ENCODE measurements at regions not wholly inside any gene's neighbourhood (a gene's known extent, or its start where the extent isn't known, plus 50 kb on each side); places are given as distances from the start of the nearest gene placed in this dataset.

GRCh38 chr2:35831385-35831784, 524.2 kb upstream of the CRIM1 start:
- ChIA-PET POLR2A (ENCODE audit: low non-redundant PET) (no interaction called here), CTCF (no interaction called here)
- TF ChIP-seq CTCF (conservative IDR thresholded peaks at IDR 0.05; ENCODE audit: low read depth) = no peak
- H3K27ac ChIP-seq = no peak overlapping the region
- DNase-seq (ENCODE audit: low spot score) = no peak

GRCh38 chr2:35830833-35831232, 524.7 kb upstream of the CRIM1 start:
- CTCF ChIA-PET = no interaction called here
- DNase-seq (ENCODE audit: low spot score) = no peak
- H3K27ac ChIP-seq = no peak overlapping the region
- POLR2A ChIA-PET (ENCODE audit: low non-redundant PET) = no interaction called here
- TF ChIP-seq CTCF (conservative IDR thresholded peaks at IDR 0.05; ENCODE audit: low read depth) = no peak

- no peak overlapping the region for H3K27ac ChIP-seq
- ChIA-PET POLR2A (ENCODE audit: low non-redundant PET) (no interaction called here), CTCF (no interaction called here)
- DNase-seq (ENCODE audit: low spot score) = no peak
- TF ChIP-seq CTCF (conservative IDR thresholded peaks at IDR 0.05; ENCODE audit: low read depth) = no peak
Observed at GRCh38 chr2:35827086-35827485, 528.5 kb upstream of the CRIM1 start.

GRCh38 chr2:35822716-35823115, 532.9 kb upstream of the CRIM1 start:
- no peak for DNase-seq (ENCODE audit: low spot score)
- H3K27ac ChIP-seq = no peak overlapping the region
- CTCF ChIA-PET = no interaction called here
- TF ChIP-seq CTCF (conservative IDR thresholded peaks at IDR 0.05; ENCODE audit: low read depth) = no peak
- POLR2A ChIA-PET (ENCODE audit: low non-redundant PET) = no interaction called here

GRCh38 chr2:35821675-35822074, 533.9 kb upstream of the CRIM1 start:
- no peak for TF ChIP-seq CTCF (conservative IDR thresholded peaks at IDR 0.05; ENCODE audit: low read depth)
- no peak overlapping the region for H3K27ac ChIP-seq
- ChIA-PET CTCF (no interaction called here), POLR2A (ENCODE audit: low non-redundant PET) (no interaction called here)
- DNase-seq (ENCODE audit: low spot score) = no peak

- POLR2A ChIA-PET (ENCODE audit: low non-redundant PET) = no interaction called here
- CTCF ChIA-PET = no interaction called here
- no peak for DNase-seq (ENCODE audit: low spot score)
Observed at GRCh38 chr2:35820391-35820790, 535.2 kb upstream of the CRIM1 start.

More at GRCh38 chr2:35820391-35820790, 535.2 kb upstream of the CRIM1 start:
- H3K27ac ChIP-seq = no peak overlapping the region
- no peak for TF ChIP-seq CTCF (conservative IDR thresholded peaks at IDR 0.05; ENCODE audit: low read depth)
